PC-3 (cell line): ENCODE measurements at regions not wholly inside any gene's neighbourhood (a gene's known extent, or its start where the extent isn't known, plus 50 kb on each side); places are given as distances from the start of the nearest gene placed in this dataset.

Source experiments
- ATAC-seq: fragments of 200-7000 bp; cut with Tn5 transposase; 2 replicates; pipeline ENCODE4 v1.9.1; 2020; ENCODE audit warnings: mild to moderate bottlenecking, moderate library complexity
- BruUV-seq: library from RNA; stranded (reverse); fragments of 400-500 nt; replicated peaks from 2 replicates; lab custom pipeline; 2021; lab: Mats Ljungman, UMichigan
- CTCF ChIA-PET: fragments of 300-600 bp; sonication (Branson Sonifier 250); formaldehyde crosslinking; loops from one replicate; lab custom pipeline; 2022; ENCODE audit warnings: antibody characterized with exemption; lab: Charles Lee
- POLR2A ChIA-PET: fragments of 300-600 bp; sonication (Branson Sonifier 250); formaldehyde crosslinking; loops from one replicate; lab custom pipeline; 2022; ENCODE audit warnings: antibody characterized with exemption; ENCODE audit not compliant: unreplicated experiment; lab: Charles Lee
- DNase-seq: peaks from one replicate; pipeline ENCODE4 v3.0.0-alpha.2; 2015
- H2AFZ ChIP-seq: fragments of 300-600 bp; sonication (generic); 2 replicates; pipeline ENCODE4 v1.6.0; 2016; ENCODE audit warnings: antibody characterized with exemption, low read length
- H3F3A ChIP-seq: fragments of 300-600 bp; sonication (generic); one replicate; pipeline ENCODE4 v1.6.0; 2017; ENCODE audit warnings: antibody characterized with exemption, low read length, control low read depth, mild to moderate bottlenecking; ENCODE audit not compliant: unreplicated experiment
- H3K27ac ChIP-seq: fragments of 300-600 bp; sonication (generic); 2 replicates; pipeline ENCODE4 v1.5.1; 2016; ENCODE audit warnings: mild to moderate bottlenecking, low read length
- H3K27me3 ChIP-seq: fragments of 300-600 bp; sonication (generic); 2 replicates; pipeline ENCODE4 v1.6.1; 2016; ENCODE audit warnings: low read length, mixed read lengths
- H3K36me3 ChIP-seq: fragments of 300-600 bp; sonication (generic); 2 replicates; pipeline ENCODE4 v1.6.1; 2016; ENCODE audit warnings: low read depth, mixed run types, low read length, mixed read lengths
- H3K4me1 ChIP-seq: fragments of 300-600 bp; sonication (generic); 2 replicates; pipeline ENCODE4 v1.5.1; 2016; ENCODE audit warnings: low read length; ENCODE audit not compliant: insufficient read depth
- H3K4me2 ChIP-seq: fragments of 300-600 bp; sonication (generic); 2 replicates; pipeline ENCODE4 v1.6.0; 2016; ENCODE audit warnings: low read length
- H3K4me3 ChIP-seq: fragments of 300-600 bp; sonication (generic); 2 replicates; pipeline ENCODE4 v1.5.1; 2016; ENCODE audit warnings: mild to moderate bottlenecking, low read length, mixed read lengths
- H3K79me2 ChIP-seq: fragments of 300-600 bp; sonication (generic); 2 replicates; pipeline ENCODE4 v1.6.1; 2017; ENCODE audit warnings: low read length, mixed read lengths
- H3K9ac ChIP-seq: fragments of 300-600 bp; sonication (generic); 2 replicates; pipeline ENCODE4 v1.6.0; 2016; ENCODE audit warnings: mild to moderate bottlenecking, low read length
- H3K9me2 ChIP-seq: fragments of 300-600 bp; sonication (generic); replicated peaks from 2 replicates; pipeline ENCODE4 v1.6.1; 2016; ENCODE audit warnings: mixed run types, low read length, mixed read lengths
- H3K9me3 ChIP-seq: fragments of 300-600 bp; sonication (generic); 2 replicates; pipeline ENCODE4 v1.6.1; 2016; ENCODE audit warnings: low read length, mixed read lengths
- H4K20me1 ChIP-seq: fragments of 300-600 bp; sonication (generic); 2 replicates; pipeline ENCODE4 v1.6.1; 2016; ENCODE audit warnings: low read length, mixed read lengths
- CTCF ChIP-seq: fragments of 300-600 bp; sonication (generic); conservative IDR thresholded peaks from 2 replicates; pipeline ENCODE4 v1.5.1; 2017; ENCODE audit warnings: antibody characterized with exemption, low read depth, mild to moderate bottlenecking, low read length
- EZH2 ChIP-seq: fragments of 300-600 bp; sonication (generic); IDR thresholded peaks from one replicate; pipeline ENCODE4 v1.6.1; 2017; ENCODE audit warnings: antibody characterized with exemption, mild to moderate bottlenecking, low read length; ENCODE audit not compliant: unreplicated experiment
- EZH2phosphoT487 ChIP-seq: fragments of 300-600 bp; sonication (generic); IDR thresholded peaks from 2 replicates; pipeline ENCODE4 v1.6.1; 2018; ENCODE audit warnings: mild to moderate bottlenecking, antibody characterized with exemption, low read length, borderline replicate concordance
- intact Hi-C: fragments of 100-400 bp; cut with micrococcal nuclease; formaldehyde crosslinking; loops from 2 replicates; pipeline ENCODE4 v1.9.0; 2023

- H3K4me2 ChIP-seq = no peak overlapping the region
- no peaks in the 10 kb centered on the region for H3F3A ChIP-seq
- H3K9me3 ChIP-seq = no peaks in the 10 kb centered on the region
- H3K9ac ChIP-seq = no peak overlapping the region
- H3K36me3 ChIP-seq = no peaks in the 10 kb centered on the region
- ATAC-seq (no peak), DNase-seq (no peak)
- no peaks in the 10 kb centered on the region for H3K4me1 ChIP-seq
- H3K27ac ChIP-seq = no peak overlapping the region
- POLR2A ChIA-PET = no interaction called here
- H3K27me3 ChIP-seq = no peaks in the 10 kb centered on the region
- BruUV-seq = no TSS peak
- no peaks in the 10 kb centered on the region for H3K9me2 ChIP-seq
- no peak for TF ChIP-seq EZH2phosphoT487
- H4K20me1 ChIP-seq = no peaks in the 10 kb centered on the region
- intact Hi-C loops = no loop called here
- H3K4me3 ChIP-seq = no peak overlapping the region
- H2AFZ ChIP-seq = no peak overlapping the region
- CTCF ChIA-PET = no interaction called here
- no peaks in the 10 kb centered on the region for H3K79me2 ChIP-seq
These were observed 211.1 kb upstream of the CIBAR2 start for GRCh38 chr16:85323230-85323960.

GRCh38 chr16:85323961-85324253 lies 211.6 kb upstream of the CIBAR2 start:
- Histone ChIP-seq H3K79me2 (no peaks in the 10 kb centered on the region), H3K9ac (no peak overlapping the region), H3K27me3 (no peaks in the 10 kb centered on the region), H3K4me2 (no peak overlapping the region), H3K9me2 (no peaks in the 10 kb centered on the region), H3K27ac (no peak overlapping the region), H3K36me3 (no peaks in the 10 kb centered on the region), H2AFZ (no peak overlapping the region), H3F3A (no peaks in the 10 kb centered on the region), H3K4me3 (no peak overlapping the region), H4K20me1 (no peaks in the 10 kb centered on the region), H3K9me3 (no peaks in the 10 kb centered on the region), H3K4me1 (no peaks in the 10 kb centered on the region)
- DNase-seq (no peak), ATAC-seq (no peak)
- intact Hi-C loops = no loop called here
- ChIA-PET POLR2A (no interaction called here), CTCF (no interaction called here)
- no TSS peak for BruUV-seq
- TF ChIP-seq EZH2phosphoT487 = no peak
- no peak for TF ChIP-seq CTCF
- no peak for TF ChIP-seq EZH2

GRCh38 chr16:85324488-85324887 lies 212.2 kb upstream of the CIBAR2 start:
- CTCF ChIA-PET = no interaction called here
- H4K20me1 ChIP-seq = no peaks in the 10 kb centered on the region

More at GRCh38 chr16:85324488-85324887, 212.2 kb upstream of the CIBAR2 start:
- no peak for DNase-seq
- Histone ChIP-seq H3K27ac (no peak overlapping the region), H3K9ac (no peak overlapping the region), H3F3A (no peaks in the 10 kb centered on the region), H3K27me3 (no peaks in the 10 kb centered on the region), H3K36me3 (no peaks in the 10 kb centered on the region), H3K9me2 (no peaks in the 10 kb centered on the region), H3K79me2 (no peaks in the 10 kb centered on the region), H3K4me3 (no peak overlapping the region), H2AFZ (no peak overlapping the region), H3K9me3 (no peaks in the 10 kb centered on the region), H3K4me2 (no peak overlapping the region), H3K4me1 (no peaks in the 10 kb centered on the region)
- POLR2A ChIA-PET = no interaction called here
- no peak for ATAC-seq
- intact Hi-C loops = no loop called here
- no TSS peak for BruUV-seq
- TF ChIP-seq CTCF (no peak), EZH2 (no peak)
